GM21360 (cell line): ENCODE measurements at regions not wholly inside any gene's neighbourhood (a gene's known extent, or its start where the extent isn't known, plus 50 kb on each side); places are given as distances from the start of the nearest gene placed in this dataset.

Source experiments
- ATAC-seq: cut with Tn5 transposase; IDR thresholded peaks from one replicate; pipeline ENCODE4 v1.9.1; 2021; ENCODE audit warnings: mild to moderate bottlenecking, moderate library complexity; ENCODE audit not compliant: unreplicated experiment

DNA sequence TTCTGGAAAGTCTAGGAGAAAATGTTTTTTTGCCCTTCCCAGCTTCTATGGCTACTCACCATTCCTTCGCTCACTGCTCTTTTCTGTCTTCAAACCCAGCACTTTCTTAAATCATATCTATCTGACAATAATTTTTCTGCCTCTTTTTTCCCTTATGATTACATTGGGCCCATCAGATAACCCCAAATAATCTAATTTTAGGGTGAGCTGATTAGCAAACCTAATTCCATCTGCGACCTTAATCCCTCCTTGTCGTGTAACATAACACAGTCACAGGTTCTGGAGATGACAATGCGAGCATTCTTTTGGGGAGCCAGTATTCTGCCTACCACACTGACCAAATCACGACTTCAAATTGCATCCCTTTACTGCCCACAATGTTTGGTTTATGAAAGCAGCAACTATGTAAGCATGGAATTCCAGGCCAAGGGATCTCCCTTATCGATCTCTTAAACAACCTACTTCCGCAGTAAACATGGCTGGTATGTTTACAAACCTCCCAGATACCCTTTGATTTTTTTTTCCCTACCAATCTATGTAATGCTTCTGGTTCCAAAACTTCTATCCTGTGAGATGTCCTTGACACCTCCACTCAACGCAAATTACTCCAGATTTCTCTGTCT, 2122.2 kb downstream of the MAT2B start:
- no peak for ATAC-seq

DNA sequence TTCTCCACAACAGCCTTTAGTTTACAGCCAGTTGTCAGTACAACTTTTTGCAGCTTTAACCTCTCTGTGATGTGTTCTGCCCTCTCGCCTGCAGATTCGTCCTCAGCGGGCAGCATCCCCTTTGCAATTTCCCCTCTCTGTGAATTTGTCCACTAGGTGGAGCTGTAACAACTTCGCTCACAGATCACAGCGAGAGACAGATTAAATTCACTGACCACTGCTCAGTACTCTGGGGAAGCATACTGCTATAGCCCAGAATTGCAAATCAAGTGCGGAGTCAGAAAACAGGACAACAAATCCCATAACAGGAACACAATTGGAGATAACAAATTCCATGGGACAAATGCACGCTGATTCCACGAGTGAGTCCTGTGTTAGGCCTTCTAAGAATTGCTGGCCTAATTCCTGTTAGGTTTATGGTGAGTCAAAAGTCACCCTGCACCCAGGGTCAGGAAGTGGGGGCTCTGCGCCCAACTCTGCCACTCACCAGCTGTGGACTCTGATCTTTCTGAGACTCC, 2124.9 kb downstream of the MAT2B start:
- no peak for ATAC-seq

DNA sequence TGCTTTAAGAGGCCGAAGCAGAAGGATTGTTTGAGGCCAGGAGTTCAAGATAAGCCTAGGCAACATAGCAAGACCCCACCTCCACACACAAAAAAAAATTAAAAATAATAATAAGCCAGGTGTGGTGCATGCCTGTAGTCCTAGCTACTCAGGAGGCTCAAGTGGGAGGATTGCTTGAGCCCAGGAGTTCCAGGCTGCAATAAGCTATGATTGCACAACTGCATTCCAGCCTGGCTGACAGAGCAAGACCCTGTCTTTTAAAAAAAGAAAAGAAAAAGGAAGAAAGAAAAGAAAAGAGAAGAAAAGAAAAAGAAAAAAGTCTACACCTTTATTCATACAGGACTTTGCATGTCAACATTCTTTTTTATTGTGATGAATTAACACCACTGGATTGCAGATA, 2125.8 kb downstream of the MAT2B start:
- ATAC-seq: no peak

DNA sequence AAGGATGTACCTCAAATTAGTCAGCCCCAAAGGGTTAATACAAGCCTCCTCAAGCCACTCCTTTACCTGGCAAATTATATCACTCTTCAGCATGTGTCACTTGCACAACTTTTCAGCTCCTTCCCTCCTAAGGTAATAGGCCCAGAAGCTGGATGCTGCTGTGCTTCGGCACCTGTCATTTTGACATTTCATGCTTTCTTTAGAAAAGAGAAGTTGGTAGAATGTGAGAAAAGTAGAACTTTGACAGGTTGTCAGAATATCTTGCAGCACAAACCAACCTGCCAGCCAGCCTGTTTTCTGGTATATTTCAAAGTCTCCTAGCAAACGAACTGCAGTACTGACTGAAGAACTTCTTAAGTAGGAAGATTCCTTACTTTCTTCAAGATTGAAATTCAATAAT, 2136.9 kb downstream of the MAT2B start:
- no peak for ATAC-seq

DNA sequence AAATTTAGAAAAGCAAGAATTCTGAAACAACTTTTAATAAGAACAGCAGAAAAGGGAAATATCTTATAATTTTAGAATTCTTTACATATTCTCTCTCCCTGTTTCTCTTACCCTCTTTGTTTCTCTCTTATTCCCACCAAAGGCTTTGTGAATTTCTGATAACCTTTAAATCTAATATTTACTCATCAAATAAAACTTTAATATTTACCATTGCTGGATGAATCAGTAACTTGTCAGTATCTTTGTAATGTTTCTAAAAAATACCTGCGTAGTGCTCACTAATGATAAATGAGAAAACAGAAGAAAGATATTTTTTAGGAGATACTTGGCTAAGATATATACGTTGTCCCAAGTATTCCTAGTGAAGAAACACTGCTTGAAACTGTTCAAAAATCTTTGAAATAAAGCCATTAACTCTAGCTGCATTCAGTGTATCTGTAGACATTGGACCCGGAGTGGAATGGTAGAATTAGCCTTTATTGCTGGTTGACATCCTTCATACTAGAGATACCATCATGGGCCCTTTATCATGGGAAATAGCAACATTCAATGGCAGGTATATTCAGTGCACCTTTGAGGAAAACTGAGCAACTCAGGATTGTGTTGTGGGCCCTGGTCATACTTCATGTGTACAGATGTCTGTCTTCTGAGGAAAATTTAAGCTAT, 2160.4 kb downstream of the MAT2B start:
- no peak for ATAC-seq

DNA sequence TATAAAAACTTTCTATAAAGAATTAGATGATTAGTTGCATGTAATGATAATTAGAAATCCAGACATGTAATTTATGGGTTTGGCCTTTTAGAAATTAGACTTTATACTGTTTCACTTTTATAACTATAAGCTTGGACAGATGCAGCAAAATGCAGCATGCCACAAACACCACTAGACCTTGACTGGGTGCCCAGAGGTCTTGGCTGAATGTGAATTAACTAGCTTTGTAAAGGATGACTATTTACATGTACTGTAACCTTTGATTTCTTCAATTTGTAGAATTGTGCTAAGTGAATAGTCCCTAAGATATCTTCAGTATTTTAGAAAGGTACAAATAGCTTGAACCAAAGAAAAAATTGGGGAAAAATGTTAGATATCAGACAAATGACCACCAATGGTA, 2168.1 kb downstream of the MAT2B start:
- ATAC-seq: no peak

DNA sequence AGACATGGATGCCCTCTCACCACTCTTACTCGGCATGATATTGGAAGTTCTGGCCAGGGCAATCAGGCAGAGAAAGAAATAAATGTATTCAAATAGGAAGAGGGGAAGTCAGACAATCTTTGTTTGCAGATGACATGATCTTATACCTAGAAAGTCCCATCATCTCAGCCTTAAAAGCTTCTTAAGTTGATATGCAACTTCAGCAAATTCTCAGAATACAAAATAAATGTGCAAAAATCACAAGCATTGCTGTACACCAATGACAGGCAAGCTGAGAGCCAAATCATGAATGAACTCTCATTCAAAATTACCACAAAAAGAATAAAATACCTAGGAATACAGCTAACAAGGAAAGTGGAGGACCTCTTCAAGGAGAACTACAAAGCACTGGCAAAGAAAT, 2190.4 kb downstream of the MAT2B start:
- no peak for ATAC-seq

DNA sequence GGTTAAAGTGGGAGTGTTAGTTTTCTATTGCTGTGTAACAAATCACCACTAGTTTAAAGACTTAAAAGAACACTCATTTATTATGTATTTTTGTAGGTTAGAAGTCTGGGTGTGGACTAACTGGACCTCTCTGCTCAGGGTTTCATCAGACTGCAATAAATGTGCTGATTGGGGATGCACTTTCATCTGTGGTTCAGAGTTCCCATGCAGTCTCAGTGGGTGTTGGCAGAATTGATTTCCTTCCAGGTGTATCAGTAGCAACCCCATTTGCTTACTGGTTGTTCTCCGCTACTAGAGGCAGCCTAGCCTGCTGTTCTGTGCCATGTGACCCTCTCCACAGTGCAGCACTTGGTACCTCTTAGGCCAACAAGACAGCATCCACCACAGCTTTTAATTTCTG, 2200.5 kb downstream of the MAT2B start:
- no peak for ATAC-seq

DNA sequence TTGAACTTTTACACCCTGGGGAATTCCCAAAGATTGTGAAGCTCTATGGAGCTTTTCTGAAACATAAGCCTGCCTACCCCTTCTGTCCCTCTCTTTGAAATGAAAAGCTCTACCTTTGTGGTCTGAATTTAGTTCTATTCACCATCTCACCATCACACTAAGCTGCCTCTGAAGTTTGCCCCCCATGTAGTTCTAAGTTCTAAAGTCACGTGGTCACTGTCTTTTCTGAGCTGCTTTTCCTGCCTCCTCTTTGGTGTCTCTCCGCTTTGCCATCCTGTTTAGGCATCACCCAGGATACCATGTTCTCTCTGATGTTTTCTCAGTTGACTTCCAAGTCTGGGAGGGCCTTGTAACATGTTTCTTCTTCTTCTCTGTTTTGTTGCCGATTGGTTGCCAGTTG, 2206.6 kb downstream of the MAT2B start:
- no peak for ATAC-seq

DNA sequence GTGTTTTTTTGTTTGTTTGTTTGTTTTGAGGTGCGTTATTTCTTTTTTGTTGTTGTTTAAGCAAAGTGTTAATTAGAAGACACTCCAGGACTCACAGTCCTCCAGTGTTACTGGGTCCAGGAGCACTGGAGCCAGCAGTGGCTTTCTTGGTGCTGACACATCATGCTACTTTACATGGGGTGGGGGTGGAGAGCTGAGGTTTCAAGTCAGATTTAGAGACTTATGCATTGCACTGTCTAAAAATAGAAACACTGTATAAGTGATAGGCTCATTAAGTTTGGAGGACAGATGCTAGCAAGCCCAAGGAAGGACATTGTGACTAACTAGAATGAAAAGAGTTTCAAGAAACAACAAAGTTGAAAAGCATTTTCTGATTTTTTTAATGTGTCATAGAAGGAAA, 2209.2 kb downstream of the MAT2B start:
- ATAC-seq: no peak

DNA sequence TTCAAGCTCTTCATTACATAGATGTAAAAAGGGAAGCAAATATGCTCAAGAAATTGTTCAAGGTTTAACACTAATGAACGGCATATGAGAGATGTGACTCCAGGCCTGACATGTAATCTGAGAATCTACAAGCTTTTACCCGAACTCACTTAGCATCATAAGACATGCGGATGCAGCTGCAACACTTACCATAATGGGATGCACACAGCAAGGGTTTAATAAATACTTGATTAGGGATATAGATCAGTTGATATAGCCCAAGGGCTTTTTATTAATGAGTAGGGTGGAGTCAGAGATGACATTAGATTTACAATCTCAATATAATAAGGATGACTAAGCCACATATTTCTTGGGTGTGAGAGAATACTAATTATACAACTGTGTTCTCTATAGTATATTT, 2215.5 kb downstream of the MAT2B start:
- no peak for ATAC-seq

DNA sequence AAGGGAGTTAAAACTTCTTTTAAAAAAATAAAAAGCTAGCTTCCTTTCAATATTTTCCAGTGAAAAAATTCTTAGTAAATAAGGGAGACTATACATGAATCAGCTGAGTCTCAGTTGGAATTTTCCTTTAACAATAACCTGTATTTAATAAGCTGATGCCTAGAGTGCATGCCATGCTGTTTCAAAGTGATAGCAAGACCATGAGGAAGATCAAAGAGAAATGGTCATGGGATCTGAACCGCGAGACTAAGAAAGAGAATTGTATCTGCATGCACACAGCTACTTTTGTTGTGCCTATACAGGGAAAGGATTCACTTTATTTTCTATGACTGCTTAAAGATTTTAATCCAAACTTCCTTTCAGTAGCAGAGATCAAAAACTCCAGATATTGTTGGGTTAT, 2217.0 kb downstream of the MAT2B start:
- ATAC-seq: no peak

DNA sequence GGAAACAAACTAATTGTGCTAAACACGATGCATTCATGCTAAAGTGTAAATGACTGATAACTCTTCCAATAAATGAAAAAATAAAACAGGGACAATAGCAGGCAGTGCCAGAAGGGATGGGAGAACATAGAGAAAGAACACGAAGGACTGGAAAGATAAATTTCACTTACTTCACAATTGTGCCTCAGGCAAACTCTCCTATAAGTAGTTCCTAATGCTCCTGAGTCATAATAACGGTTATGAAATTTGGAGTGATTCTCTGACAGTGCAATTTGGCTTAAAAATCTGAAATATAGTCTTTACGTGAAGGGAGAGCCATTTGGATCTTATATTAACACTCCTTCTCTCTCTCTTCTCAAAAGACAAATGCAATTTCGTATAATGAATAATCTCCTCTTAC, 2218.5 kb downstream of the MAT2B start:
- no peak for ATAC-seq

DNA sequence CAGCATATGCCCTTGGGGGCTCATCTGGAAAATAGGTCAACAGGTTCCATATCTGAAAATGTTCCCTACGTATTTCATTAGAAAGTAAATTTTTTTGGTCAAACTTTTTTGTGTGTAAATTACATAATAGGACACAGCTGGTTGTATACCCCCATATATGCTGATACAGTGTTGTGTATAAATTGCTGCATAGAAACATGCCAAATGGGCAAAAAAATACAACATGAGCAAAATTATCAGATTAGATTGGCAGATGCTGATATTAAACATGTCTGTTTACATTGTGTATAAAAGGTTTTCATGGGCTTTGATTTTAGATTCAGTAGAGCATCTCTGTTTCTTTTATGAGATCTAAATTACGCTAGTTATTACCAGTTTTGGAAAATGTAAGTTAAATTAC, 2223.0 kb downstream of the MAT2B start:
- no peak for ATAC-seq

DNA sequence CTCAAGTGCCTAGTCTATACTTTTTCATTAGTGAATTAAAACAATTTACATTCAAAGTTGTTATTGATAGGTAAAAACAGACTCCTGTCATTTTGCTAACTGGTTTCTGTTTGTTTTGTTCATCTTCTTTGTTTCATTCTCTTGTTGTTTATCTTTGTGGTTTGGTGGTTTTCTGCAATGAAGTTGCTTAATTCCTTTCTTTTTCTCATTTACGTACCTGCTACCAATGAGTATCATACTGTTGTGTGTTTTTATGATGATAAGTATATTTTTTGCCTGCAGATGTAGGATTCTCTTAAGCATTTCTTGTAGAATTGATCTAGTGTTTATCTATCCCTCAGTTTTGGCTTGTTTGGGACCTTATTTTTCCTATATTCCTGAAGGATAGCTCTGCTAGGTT, 2230.0 kb downstream of the MAT2B start:
- no peak for ATAC-seq

DNA sequence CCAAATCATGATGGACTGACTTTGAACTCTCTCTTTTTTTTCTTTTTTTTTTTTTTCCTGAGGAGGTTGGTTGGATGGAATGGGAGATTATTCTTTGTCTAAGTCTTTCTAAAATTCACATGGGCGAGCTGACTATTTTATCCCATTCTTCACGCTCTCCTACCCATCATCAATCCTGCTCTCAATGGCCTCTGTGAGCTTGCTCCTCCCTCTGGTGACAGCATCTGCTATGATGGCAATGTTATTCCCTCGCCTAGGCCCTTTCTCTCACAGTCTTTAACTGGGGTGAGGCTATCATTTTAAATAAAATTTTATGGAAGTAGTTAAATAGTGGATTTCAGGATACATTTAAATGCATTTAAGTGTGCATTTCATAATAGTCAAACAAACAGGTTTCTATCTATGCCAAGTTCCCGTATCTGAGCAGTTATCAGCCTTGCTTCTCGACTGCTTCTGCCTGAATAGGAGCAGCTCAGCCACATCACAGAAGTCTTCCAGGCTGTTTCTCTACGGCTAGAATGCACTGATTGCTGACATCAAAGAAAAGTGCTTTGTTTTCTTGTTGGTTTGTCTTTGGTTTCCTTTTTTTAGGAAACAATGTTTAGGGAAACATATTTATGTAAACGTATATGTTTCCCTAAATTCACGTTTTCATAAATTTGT, 2233.8 kb downstream of the MAT2B start:
- no peak for ATAC-seq

DNA sequence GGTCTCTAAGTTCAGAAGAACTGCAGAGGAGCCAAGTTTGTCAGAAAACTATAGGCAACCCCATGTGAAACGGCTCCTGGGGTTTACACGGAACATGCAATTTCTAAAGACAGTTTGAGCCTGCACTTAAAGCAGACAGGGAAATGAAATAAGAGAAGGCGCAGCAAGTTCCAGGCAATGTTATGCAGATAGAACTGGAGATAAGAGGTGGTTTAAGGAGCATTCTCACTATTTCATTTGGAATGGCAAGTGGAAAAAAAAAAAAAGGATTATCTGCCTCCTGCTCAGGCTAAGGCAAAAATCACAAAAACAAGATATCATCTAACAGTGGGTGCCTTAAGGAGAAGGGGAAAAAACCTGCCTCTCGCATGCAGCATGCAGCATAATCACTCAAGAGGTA, 2252.4 kb downstream of the MAT2B start:
- ATAC-seq: no peak

DNA sequence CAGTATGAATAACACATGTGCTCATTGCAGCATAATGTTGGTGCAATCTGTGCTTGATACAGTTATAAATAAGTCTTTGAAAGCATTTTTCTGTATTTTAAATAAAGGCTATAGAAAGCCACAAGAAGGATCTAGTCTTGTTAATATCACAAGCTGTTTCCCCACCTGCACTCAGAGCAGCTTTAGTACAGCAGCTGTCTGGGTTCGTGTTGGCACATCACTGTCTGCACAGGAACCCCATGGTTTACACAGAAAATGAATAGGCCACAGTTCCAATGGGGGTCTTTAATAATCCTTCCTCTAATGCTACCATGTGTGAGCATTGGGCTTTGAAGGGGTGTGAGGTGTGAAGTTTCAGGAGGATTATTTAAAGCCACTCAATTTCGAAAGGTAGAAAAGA, 2269.7 kb downstream of the MAT2B start:
- no peak for ATAC-seq

DNA sequence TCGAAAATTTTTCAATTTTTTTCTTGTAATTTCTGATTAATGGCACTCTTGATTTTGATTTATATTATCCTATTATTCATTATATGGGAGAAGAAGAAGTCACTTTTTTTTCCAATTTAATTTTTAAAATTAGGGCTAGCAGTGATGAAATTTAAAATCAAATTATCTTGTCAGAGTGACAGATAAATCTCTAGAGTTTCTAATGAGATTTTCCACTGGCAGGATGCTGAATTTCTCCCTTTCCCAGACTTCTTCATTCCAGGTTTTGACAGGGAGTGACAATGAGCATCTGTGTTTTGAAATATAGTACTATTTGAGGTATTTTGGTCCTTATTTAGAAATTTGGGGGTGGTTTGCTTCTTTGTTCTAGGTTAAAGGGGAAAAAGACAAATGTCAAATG, 2274.1 kb downstream of the MAT2B start:
- no peak for ATAC-seq

DNA sequence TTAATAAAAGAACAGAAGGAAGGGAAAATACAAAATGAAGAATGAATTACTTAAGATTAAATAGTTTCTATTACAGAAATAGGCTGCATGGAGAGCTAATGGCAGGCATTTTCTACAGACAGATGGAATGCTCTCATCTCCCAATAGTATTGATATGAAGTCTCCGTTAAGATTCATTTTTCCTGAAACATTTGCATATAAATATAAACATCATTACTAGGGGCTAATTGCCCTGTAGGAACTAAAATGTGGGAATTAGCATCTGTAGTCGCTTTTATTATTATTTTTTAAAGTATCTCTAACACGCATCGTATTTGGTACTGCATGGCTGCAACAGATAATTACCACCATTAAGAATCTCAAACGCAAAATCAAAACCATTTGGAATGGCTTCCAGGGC, 2275.5 kb downstream of the MAT2B start:
- ATAC-seq: no peak

DNA sequence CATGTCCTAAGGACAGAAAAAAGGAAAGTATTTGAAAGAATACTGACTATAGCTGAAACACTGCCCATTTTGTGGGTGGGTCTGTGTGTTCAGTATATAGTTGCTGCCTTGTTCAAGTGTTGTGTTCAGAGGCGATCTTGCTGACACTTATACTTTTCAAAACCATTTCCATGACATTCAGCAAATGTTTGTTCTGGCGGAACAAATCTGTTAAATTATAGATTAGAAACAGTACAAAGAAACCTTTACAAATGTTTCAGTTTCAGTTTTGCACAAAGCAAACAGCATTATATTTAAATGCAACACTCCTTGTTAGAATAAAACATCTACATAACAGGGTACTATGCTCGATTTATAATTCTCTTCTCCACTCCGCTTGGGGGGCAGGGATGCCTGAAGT, 2276.3 kb downstream of the MAT2B start:
- no peak for ATAC-seq

DNA sequence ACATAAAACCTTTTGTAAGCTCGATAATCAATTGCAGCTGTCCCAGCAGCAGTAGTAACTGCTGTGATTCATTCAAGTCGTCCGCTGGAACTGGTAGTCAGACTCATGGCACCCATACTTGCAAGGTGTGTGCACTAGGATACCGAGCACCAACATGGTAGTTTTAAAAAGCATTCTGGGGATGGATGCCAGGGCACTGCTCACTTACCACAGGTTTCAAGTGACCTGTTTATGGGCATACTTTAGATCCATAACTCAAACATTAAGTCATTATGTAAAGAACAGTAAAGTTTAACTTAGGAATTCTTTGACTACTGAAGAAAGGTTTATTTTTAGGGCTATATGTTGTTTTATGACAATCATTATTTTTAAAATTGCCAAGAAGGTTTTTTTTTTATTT, 2277.6 kb downstream of the MAT2B start:
- ATAC-seq: no peak
